ENCODE measurements at regions not wholly inside any gene's neighbourhood (a gene's known extent, or its start where the extent isn't known, plus 50 kb on each side); places are given as distances from the start of the nearest gene placed in this dataset.

DNA sequence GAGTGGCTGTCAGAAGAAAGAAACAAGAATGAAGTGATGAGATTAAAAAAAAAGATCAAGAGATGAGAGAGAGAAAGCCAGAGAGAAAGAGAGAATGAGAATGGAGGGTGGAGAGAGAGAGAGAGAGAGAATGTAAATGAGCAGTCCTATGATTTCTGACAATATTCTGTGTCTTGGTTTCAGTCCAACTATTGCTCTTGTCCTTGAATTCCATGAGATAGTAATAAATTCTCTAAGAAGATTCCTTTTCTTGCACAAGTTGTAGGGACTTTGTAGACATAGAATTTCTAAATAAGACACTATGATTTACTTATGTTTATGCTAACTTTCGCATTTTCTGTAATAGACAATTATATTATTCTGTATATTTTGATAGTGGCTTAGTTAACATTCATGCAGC lies 149.6 kb upstream of the CTSO start:
- FAIRE-seq (no peak), ATAC-seq (no peak), DNase-seq (no peak)
- Histone ChIP-seq H3K27ac (no peak overlapping the region), H3K9me3 (no peaks in the 10 kb centered on the region), H3K4me1 (no peaks in the 10 kb centered on the region), H3K4me3 (no peak overlapping the region), H3K36me3 (no peaks in the 10 kb centered on the region), H3K27me3 (peaks cover 0 to 6% (median 0%) of the 10 kb centered on the region in 4 donors)
- intact Hi-C loops (cut with DNase I) = no loop called here
- TF ChIP-seq CTCF (IDR thresholded peaks at IDR 0.05) = no peak
- WGBS, 2 donors = 62 to 86% methylated on average over 1 of the region's 1 CpG

DNA sequence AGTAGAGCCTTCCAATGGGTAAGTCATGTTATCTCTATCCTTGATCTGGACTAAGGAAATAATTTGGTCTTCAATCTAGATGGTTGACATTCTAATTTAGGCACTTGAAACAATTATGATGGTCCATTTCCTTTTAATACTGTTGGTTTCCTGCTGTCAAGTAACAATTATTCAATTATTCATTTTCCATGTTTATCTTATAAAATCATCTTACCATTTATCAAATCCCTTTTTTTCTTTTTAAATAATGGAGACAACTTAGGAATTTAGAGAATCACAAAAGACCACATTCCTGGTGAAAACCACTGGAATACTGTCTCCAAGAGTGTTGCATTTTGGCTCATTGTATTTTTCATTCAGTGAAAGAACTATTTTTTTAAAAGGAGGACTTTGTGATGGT lies 148.7 kb upstream of the CTSO start:
- Histone ChIP-seq H3K27me3 (peaks cover 0 to 6% (median 0%) of the 10 kb centered on the region in 4 donors), H3K9me3 (no peaks in the 10 kb centered on the region), H3K36me3 (no peaks in the 10 kb centered on the region), H3K4me3 (no peak overlapping the region), H3K27ac (no peak overlapping the region), H3K4me1 (no peaks in the 10 kb centered on the region)
- intact Hi-C loops (cut with DNase I) = no loop called here
- ATAC-seq = no peak
- DNase-seq = no peak
- no peak for FAIRE-seq
- no peak for TF ChIP-seq CTCF (IDR thresholded peaks at IDR 0.05)

DNA sequence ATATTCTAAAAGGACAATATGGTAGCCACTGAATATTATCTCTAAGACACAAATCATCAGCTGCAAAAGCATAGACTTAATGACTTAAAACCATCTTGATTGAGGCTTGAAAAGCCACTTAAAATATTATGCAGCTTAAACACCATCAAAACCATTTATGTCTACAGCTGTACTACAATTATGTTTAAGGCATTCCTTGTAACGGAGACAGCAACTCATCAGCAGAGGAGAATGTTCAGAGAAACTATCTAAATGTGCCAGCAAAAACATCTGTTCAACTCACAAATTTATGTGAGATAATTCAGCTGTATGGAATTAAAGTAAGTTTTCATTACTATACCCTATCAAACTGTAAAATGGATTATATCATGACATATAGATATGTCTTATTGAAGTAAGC lies 147.9 kb upstream of the CTSO start:
- intact Hi-C loops (cut with DNase I) = no loop called here
- Histone ChIP-seq H3K9me3 (no peaks in the 10 kb centered on the region), H3K4me3 (no peak overlapping the region), H3K27me3 (peaks cover 0 to 6% (median 0%) of the 10 kb centered on the region in 4 donors), H3K4me1 (no peaks in the 10 kb centered on the region), H3K36me3 (no peaks in the 10 kb centered on the region), H3K27ac (no peak overlapping the region)
- no peak for TF ChIP-seq CTCF (IDR thresholded peaks at IDR 0.05)
- no peak for ATAC-seq
- FAIRE-seq = no peak
- DNase-seq = no peak
- 63 to 84% methylated on average over 1 of the region's 1 CpG for WGBS, 2 donors

DNA sequence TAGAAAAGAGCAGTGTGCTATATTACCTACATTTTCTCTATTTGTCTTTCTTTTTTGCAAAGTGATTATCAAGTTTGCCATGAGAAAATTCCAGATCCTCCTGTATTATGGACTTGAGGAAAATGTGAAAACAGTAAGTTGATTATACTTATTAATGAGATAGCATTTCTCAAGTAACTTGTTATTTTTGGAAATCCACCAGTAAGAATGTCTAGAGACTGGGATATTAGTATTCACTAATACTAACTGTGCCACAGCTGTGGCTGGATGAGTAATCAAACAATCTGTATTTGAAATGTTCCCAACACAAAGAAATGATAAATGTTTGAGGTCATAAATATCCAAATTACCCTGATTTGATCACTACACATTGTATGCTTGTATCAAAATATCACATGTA lies 147.0 kb upstream of the CTSO start:
- ATAC-seq (no peak), DNase-seq (no peak), FAIRE-seq (no peak)
- H3K36me3 ChIP-seq = no peaks in the 10 kb centered on the region
- no peak overlapping the region for H3K4me3 ChIP-seq
- H3K9me3 ChIP-seq = no peaks in the 10 kb centered on the region
- intact Hi-C loops (cut with DNase I) = no loop called here
- no peaks in the 10 kb centered on the region for H3K4me1 ChIP-seq
- H3K27ac ChIP-seq = no peak overlapping the region
- H3K27me3 ChIP-seq = peaks cover 0 to 6% (median 0%) of the 10 kb centered on the region in 4 donors
- no peak for TF ChIP-seq CTCF (IDR thresholded peaks at IDR 0.05)

GRCh38 chr4:156098805-156099204 lies 145.1 kb upstream of the CTSO start:
- no peak for TF ChIP-seq CTCF (IDR thresholded peaks at IDR 0.05)
- H3K36me3 ChIP-seq = no peaks in the 10 kb centered on the region
- WGBS, 2 donors = 62 to 73% methylated on average over 4 of the region's 4 CpGs
- no peak overlapping the region for H3K27ac ChIP-seq
- H3K9me3 ChIP-seq = no peaks in the 10 kb centered on the region
- peaks cover 0 to 6% (median 0%) of the 10 kb centered on the region in 4 donors for H3K27me3 ChIP-seq
- ATAC-seq (no peak), FAIRE-seq (no peak), DNase-seq (no peak)
- H3K4me1 ChIP-seq = no peaks in the 10 kb centered on the region
- no peak overlapping the region for H3K4me3 ChIP-seq
- intact Hi-C loops (cut with DNase I) = no loop called here
